Liver (tissue), 3 donors: ENCODE measurements at regions not wholly inside any gene's neighbourhood (a gene's known extent, or its start where the extent isn't known, plus 50 kb on each side); places are given as distances from the start of the nearest gene placed in this dataset.

Source experiments
- EGR1 ChIP-seq, 2 donors: IDR thresholded peaks; 2 replicates each; pipeline ENCODE4 v1.6.1; 2016 to 2018; ENCODE audit warnings: antibody characterized with exemption in 2 of 2, low read depth in 2 of 2
- GABPA ChIP-seq, 2 donors: IDR thresholded peaks in 1 of 2; conservative IDR thresholded peaks in 1 of 2; 2 replicates each; pipeline ENCODE4 v1.6.1; 2016; ENCODE audit warnings: antibody characterized with exemption in 2 of 2, mild to moderate bottlenecking in 1 of 2, moderate library complexity in 1 of 2
- HNF4A ChIP-seq, 2 donors: conservative IDR thresholded peaks; 2 replicates each; pipeline ENCODE4 v1.6.1; 2016; ENCODE audit warnings: antibody characterized with exemption in 2 of 2, mild to moderate bottlenecking in 2 of 2
- HNF4G ChIP-seq: IDR thresholded peaks from 2 replicates; pipeline ENCODE4 v1.6.1; 2016; ENCODE audit warnings: antibody characterized with exemption
- JUND ChIP-seq, 2 donors: IDR thresholded peaks; 2 replicates each; pipeline ENCODE4 v1.6.1; 2016; ENCODE audit warnings: antibody characterized with exemption in 2 of 2
- NR2F2 ChIP-seq: IDR thresholded peaks from 2 replicates; pipeline ENCODE4 v1.6.1; 2016; ENCODE audit warnings: antibody characterized with exemption
- SP1 ChIP-seq: IDR thresholded peaks from 2 replicates; pipeline ENCODE4 v1.6.1; 2018; ENCODE audit warnings: antibody characterized with exemption, mild to moderate bottlenecking
- TAF1 ChIP-seq: conservative IDR thresholded peaks from 2 replicates; pipeline ENCODE4 v1.6.1; 2016; ENCODE audit warnings: antibody characterized with exemption, mild to moderate bottlenecking
- TF ChIP-seq, protein P1 (sequence below): fragments of 150-350 bp; IDR thresholded peaks from 2 replicates; pipeline ENCODE4 v1.5.1; 2017; ENCODE audit warnings: improper control_type of control experiment, low read depth, low read length; ENCODE audit not compliant: missing input control
- TF ChIP-seq, protein P2 (sequence below): IDR thresholded peaks from 2 replicates; pipeline ENCODE4 v1.6.1; 2016; ENCODE audit warnings: antibody characterized with exemption
- TF ChIP-seq, protein P3 (sequence below): IDR thresholded peaks from 2 replicates; pipeline ENCODE4 v1.6.1; 2016; ENCODE audit warnings: antibody characterized with exemption
- TF ChIP-seq, protein P4 (sequence below): IDR thresholded peaks from 2 replicates; pipeline ENCODE4 v1.6.1; 2016; ENCODE audit warnings: antibody characterized with exemption, mild to moderate bottlenecking
- TF ChIP-seq, protein P5 (sequence below): IDR thresholded peaks from 2 replicates; pipeline ENCODE4 v1.6.1; 2016; ENCODE audit warnings: antibody characterized with exemption
- donor health status: healthy.
- donor health status: healthy.

DNA sequence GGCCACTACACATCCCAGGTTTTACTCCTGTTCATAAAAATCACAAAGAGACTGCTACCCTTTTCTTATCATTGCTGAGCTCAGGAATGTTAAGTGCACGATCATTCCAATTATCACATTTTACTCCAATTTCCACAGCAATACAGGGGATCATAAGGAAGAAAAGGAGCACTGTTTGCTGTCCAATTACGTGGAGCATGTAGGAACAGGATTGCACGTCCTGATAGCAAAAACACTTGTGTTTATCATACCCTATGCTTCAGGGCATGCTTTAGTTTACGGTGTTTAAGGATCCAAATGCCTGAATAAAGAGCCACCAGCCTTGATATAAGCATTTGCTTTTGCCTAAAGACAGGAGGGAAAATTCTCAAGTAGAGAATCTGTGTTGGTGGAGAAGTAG, 155.4 kb upstream of the EGLN3 start:
- TF ChIP-seq, protein P1, sequence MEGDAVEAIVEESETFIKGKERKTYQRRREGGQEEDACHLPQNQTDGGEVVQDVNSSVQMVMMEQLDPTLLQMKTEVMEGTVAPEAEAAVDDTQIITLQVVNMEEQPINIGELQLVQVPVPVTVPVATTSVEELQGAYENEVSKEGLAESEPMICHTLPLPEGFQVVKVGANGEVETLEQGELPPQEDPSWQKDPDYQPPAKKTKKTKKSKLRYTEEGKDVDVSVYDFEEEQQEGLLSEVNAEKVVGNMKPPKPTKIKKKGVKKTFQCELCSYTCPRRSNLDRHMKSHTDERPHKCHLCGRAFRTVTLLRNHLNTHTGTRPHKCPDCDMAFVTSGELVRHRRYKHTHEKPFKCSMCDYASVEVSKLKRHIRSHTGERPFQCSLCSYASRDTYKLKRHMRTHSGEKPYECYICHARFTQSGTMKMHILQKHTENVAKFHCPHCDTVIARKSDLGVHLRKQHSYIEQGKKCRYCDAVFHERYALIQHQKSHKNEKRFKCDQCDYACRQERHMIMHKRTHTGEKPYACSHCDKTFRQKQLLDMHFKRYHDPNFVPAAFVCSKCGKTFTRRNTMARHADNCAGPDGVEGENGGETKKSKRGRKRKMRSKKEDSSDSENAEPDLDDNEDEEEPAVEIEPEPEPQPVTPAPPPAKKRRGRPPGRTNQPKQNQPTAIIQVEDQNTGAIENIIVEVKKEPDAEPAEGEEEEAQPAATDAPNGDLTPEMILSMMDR: no peak
- TF ChIP-seq EGR1 (IDR thresholded peaks at IDR 0.05; ENCODE audit: low read depth in 2 of 2): no peak
- TF ChIP-seq GABPA (IDR thresholded peaks at IDR 0.05 in 1 of 2, conservative IDR thresholded peaks at IDR 0.05 in 1 of 2): no peak
- no peak for TF ChIP-seq NR2F2
- no peak for TF ChIP-seq TAF1
- TF ChIP-seq, protein P2, sequence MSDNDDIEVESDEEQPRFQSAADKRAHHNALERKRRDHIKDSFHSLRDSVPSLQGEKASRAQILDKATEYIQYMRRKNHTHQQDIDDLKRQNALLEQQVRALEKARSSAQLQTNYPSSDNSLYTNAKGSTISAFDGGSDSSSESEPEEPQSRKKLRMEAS: no peak
- TF ChIP-seq HNF4G: no peak
- no peak for TF ChIP-seq SP1
- TF ChIP-seq, protein P3, sequence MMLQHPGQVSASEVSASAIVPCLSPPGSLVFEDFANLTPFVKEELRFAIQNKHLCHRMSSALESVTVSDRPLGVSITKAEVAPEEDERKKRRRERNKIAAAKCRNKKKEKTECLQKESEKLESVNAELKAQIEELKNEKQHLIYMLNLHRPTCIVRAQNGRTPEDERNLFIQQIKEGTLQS: no peak
- no peak for TF ChIP-seq JUND (IDR thresholded peaks at IDR 0.05)
- TF ChIP-seq, protein P4, sequence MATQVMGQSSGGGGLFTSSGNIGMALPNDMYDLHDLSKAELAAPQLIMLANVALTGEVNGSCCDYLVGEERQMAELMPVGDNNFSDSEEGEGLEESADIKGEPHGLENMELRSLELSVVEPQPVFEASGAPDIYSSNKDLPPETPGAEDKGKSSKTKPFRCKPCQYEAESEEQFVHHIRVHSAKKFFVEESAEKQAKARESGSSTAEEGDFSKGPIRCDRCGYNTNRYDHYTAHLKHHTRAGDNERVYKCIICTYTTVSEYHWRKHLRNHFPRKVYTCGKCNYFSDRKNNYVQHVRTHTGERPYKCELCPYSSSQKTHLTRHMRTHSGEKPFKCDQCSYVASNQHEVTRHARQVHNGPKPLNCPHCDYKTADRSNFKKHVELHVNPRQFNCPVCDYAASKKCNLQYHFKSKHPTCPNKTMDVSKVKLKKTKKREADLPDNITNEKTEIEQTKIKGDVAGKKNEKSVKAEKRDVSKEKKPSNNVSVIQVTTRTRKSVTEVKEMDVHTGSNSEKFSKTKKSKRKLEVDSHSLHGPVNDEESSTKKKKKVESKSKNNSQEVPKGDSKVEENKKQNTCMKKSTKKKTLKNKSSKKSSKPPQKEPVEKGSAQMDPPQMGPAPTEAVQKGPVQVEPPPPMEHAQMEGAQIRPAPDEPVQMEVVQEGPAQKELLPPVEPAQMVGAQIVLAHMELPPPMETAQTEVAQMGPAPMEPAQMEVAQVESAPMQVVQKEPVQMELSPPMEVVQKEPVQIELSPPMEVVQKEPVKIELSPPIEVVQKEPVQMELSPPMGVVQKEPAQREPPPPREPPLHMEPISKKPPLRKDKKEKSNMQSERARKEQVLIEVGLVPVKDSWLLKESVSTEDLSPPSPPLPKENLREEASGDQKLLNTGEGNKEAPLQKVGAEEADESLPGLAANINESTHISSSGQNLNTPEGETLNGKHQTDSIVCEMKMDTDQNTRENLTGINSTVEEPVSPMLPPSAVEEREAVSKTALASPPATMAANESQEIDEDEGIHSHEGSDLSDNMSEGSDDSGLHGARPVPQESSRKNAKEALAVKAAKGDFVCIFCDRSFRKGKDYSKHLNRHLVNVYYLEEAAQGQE: no peak
- TF ChIP-seq HNF4A (conservative IDR thresholded peaks at IDR 0.05): no peak
- TF ChIP-seq, protein P5, sequence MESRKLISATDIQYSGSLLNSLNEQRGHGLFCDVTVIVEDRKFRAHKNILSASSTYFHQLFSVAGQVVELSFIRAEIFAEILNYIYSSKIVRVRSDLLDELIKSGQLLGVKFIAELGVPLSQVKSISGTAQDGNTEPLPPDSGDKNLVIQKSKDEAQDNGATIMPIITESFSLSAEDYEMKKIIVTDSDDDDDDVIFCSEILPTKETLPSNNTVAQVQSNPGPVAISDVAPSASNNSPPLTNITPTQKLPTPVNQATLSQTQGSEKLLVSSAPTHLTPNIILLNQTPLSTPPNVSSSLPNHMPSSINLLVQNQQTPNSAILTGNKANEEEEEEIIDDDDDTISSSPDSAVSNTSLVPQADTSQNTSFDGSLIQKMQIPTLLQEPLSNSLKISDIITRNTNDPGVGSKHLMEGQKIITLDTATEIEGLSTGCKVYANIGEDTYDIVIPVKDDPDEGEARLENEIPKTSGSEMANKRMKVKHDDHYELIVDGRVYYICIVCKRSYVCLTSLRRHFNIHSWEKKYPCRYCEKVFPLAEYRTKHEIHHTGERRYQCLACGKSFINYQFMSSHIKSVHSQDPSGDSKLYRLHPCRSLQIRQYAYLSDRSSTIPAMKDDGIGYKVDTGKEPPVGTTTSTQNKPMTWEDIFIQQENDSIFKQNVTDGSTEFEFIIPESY: no peak
